Keratinocyte (primary cell): ENCODE measurements at regions not wholly inside any gene's neighbourhood (a gene's known extent, or its start where the extent isn't known, plus 50 kb on each side); places are given as distances from the start of the nearest gene placed in this dataset.

ENCODE experiments used
- DNase-seq: peaks from one replicate; pipeline ENCODE4 v3.0.0-alpha.2; 2011; ENCODE audit warnings: low read depth, missing footprints, low spot score
- FAIRE-seq: peaks from 2 replicates; lab custom pipeline; 2011; peaks lifted over from hg19 to GRCh38; lab: Jason Lieb, UNC
- H2AFZ ChIP-seq: 2 replicates; pipeline ENCODE4 v1.6.0; 2012; ENCODE audit warnings: low read length, control low read depth, inconsistent platforms; ENCODE audit not compliant: control insufficient read depth
- H3K27ac ChIP-seq: 2 replicates; pipeline ENCODE4 v1.5.1; 2011; ENCODE audit warnings: low read length; ENCODE audit not compliant: control insufficient read depth, insufficient read depth
- H3K27me3 ChIP-seq: 3 replicates; pipeline ENCODE4 v1.6.0; 2011; ENCODE audit warnings: low read length; ENCODE audit not compliant: control insufficient read depth, insufficient read depth; ENCODE audit errors: extremely low read depth
- H3K36me3 ChIP-seq, 2 experiments: 2 replicates in 1 of 2; 3 replicates in 1 of 2; pipeline ENCODE4 v1.5.1; 2011; ENCODE audit warnings: low read length in 2 of 2, mild to moderate bottlenecking in 1 of 2; ENCODE audit not compliant: control insufficient read depth in 2 of 2, insufficient read depth in 2 of 2; ENCODE audit errors: extremely low read depth in 1 of 2
- H3K4me1 ChIP-seq: 3 replicates; pipeline ENCODE4 v1.5.1; 2011; ENCODE audit warnings: low read length; ENCODE audit not compliant: control insufficient read depth, insufficient read depth; ENCODE audit errors: extremely low read depth
- H3K4me2 ChIP-seq: 3 replicates; pipeline ENCODE4 v1.6.0; 2011; ENCODE audit warnings: low read depth, low read length; ENCODE audit not compliant: control insufficient read depth, insufficient read depth; ENCODE audit errors: extremely low read depth
- H3K4me3 ChIP-seq, 3 experiments: fragments of 200-600 bp in 1 of 3; sonication (generic) in 1 of 3; 2 replicates in 2 of 3; 3 replicates in 1 of 3; pipeline ENCODE4 v1.5.1; 2011 to 2016; ENCODE audit warnings: low read length in 3 of 3, mild to moderate bottlenecking in 3 of 3, control low read depth in 2 of 3, inconsistent platforms in 1 of 3, low read depth in 1 of 3, mixed read lengths in 1 of 3, mixed run types in 1 of 3, moderate library complexity in 1 of 3; ENCODE audit not compliant: control insufficient read depth in 2 of 3, insufficient read depth in 2 of 3; ENCODE audit errors: extremely low read depth in 1 of 3
- H3K79me2 ChIP-seq: 2 replicates; pipeline ENCODE4 v1.6.0; 2012; ENCODE audit warnings: low read length; ENCODE audit not compliant: control insufficient read depth, insufficient read depth
- H3K9ac ChIP-seq: 3 replicates; pipeline ENCODE4 v1.6.0; 2011; ENCODE audit warnings: low read length; ENCODE audit not compliant: control insufficient read depth, insufficient read depth; ENCODE audit errors: extremely low read depth
- H3K9me1 ChIP-seq: 3 replicates; pipeline ENCODE4 v1.6.0; 2011; ENCODE audit warnings: low read length; ENCODE audit not compliant: control insufficient read depth, insufficient read depth; ENCODE audit errors: extremely low read depth
- H3K9me3 ChIP-seq: 2 replicates; pipeline ENCODE4 v1.5.1; 2012; ENCODE audit warnings: low read depth, low read length; ENCODE audit not compliant: control insufficient read depth
- H4K20me1 ChIP-seq: 3 replicates; pipeline ENCODE4 v1.6.0; 2011; ENCODE audit warnings: low read length; ENCODE audit not compliant: control insufficient read depth, insufficient read depth; ENCODE audit errors: extremely low read depth
- CTCF ChIP-seq, 3 experiments: IDR thresholded peaks in 1 of 3; conservative IDR thresholded peaks in 1 of 3; optimal IDR thresholded peaks in 1 of 3; 2 replicates in 2 of 3; 3 replicates in 1 of 3; pipeline versions ENCODE3 to v1.5.1; 2011; ENCODE audit warnings: low read length in 3 of 3, mild to moderate bottlenecking in 3 of 3, moderate library complexity in 2 of 3, control low read depth in 1 of 3, inconsistent platforms in 1 of 3; ENCODE audit not compliant: insufficient read depth in 2 of 3; ENCODE audit errors: extremely low read depth in 1 of 3
- EZH2 ChIP-seq: IDR thresholded peaks from one replicate; pipeline ENCODE4 v1.6.1; 2012; ENCODE audit warnings: inconsistent platforms, mild to moderate bottlenecking, low read length, moderate library complexity
- dilution Hi-C: fragments of 300-500 bp; cut with MboI; formaldehyde crosslinking; loops from one replicate; pipeline ENCODE4 v1.7.0; 2020; ENCODE audit warnings: low sequenced_read_pairs; ENCODE audit not compliant: extremely low pct_ligation_motif_present

GRCh38 chr5:142215915-142216681 is 107.5 kb downstream of the NDFIP1 start:
- Histone ChIP-seq H3K27me3 (no peaks in the 10 kb centered on the region), H3K27ac (peak overlapping the region; percentile 42), H3K4me1 (peaks cover 35% of the 10 kb centered on the region), H4K20me1 (no peaks in the 10 kb centered on the region), H3K9me3 (no peaks in the 10 kb centered on the region), H3K9ac (peak overlapping the region; percentile 7), H3K79me2 (no peaks in the 10 kb centered on the region), H2AFZ (no peak overlapping the region), H3K9me1 (no peaks in the 10 kb centered on the region), H3K36me3 (no peaks in the 10 kb centered on the region), H3K4me2 (peak overlapping the region; percentile 72), H3K4me3 (peak overlapping the region in 2 of 3 experiments; percentile 17 to 36)
- DNase-seq (peak; percentile 75), FAIRE-seq (peak; percentile 70)
- TF ChIP-seq EZH2 = no peak
- no peak for TF ChIP-seq CTCF (optimal IDR thresholded peaks at IDR 0.05 in 1 of 3, IDR thresholded peaks at IDR 0.05 in 1 of 3, conservative IDR thresholded peaks at IDR 0.05 in 1 of 3; ENCODE audit: extremely low read depth in 1 of 3, insufficient read depth in 2 of 3, low read length in 3 of 3)
- dilution Hi-C loops = no loop called here

- Histone ChIP-seq H3K9me3 (no peaks in the 10 kb centered on the region), H4K20me1 (no peaks in the 10 kb centered on the region), H3K9ac (no peak overlapping the region), H3K9me1 (no peaks in the 10 kb centered on the region), H3K4me3 (no peak overlapping the region), H3K27me3 (no peaks in the 10 kb centered on the region), H3K4me1 (peaks cover 24% of the 10 kb centered on the region), H3K36me3 (no peaks in the 10 kb centered on the region), H3K79me2 (no peaks in the 10 kb centered on the region), H3K4me2 (no peak overlapping the region), H2AFZ (no peak overlapping the region), H3K27ac (no peak overlapping the region)
- FAIRE-seq (no peak), DNase-seq (no peak)
- no peak for TF ChIP-seq EZH2
- TF ChIP-seq CTCF (optimal IDR thresholded peaks at IDR 0.05 in 1 of 3, IDR thresholded peaks at IDR 0.05 in 1 of 3, conservative IDR thresholded peaks at IDR 0.05 in 1 of 3; ENCODE audit: extremely low read depth in 1 of 3, insufficient read depth in 2 of 3, low read length in 3 of 3) = no peak
- dilution Hi-C loops = no loop called here
These were observed 104.5 kb downstream of the NDFIP1 start for GRCh38 chr5:142213077-142213476.
